ENCODE measurements at regions not wholly inside any gene's neighbourhood (a gene's known extent, or its start where the extent isn't known, plus 50 kb on each side); places are given as distances from the start of the nearest gene placed in this dataset.

DNA sequence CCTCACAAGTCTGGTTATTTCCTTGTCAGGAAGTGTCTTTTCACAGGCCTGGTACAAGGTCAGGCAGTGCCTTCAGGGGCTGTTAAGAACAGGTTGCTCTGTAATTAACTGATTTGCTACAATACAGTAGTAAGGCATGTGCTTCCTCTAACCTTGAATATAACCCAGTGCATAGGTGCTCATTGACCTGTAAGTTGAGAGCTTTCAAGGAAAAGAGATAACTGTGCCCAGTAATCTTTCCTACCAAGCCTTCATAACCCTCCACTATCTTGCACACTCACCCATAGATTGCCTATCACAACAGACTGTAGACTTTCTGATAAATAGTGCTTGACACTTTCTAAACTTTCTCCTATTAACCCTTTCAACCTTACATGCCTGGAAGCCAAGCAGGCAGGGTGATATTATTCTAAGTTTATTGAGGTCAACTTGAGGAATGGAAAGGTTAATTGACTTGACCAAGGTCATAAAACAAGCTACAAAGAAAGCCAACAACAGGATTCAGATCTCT, 148.1 kb downstream of the PPARGC1A start:
- ATAC-seq (no peak), DNase-seq (ENCODE audit: low spot score) (no peak), FAIRE-seq (no peak)
- Histone ChIP-seq H3K4me2 (ENCODE audit: low read depth, low read length) (no peak overlapping the region), H3K27me3 (ENCODE audit: control insufficient read depth in 1 of 2, insufficient read depth in 2 of 2, low read length in 2 of 2) (no peaks in the 10 kb centered on the region), H3K4me1 (ENCODE audit: insufficient read depth, low read length) (no peaks in the 10 kb centered on the region), H3K36me3 (replicated peaks in 1 of 2; ENCODE audit: control insufficient read depth in 1 of 2, insufficient read depth in 2 of 2, low read length in 2 of 2) (no peaks in the 10 kb centered on the region), H3K79me2 (ENCODE audit: insufficient read depth, low read length) (no peaks in the 10 kb centered on the region), H4K20me1 (ENCODE audit: insufficient read depth, low read length) (no peaks in the 10 kb centered on the region), H3K4me3 (replicated peaks in 1 of 3; ENCODE audit: insufficient read depth in 1 of 3, low read depth in 2 of 3, low read length in 3 of 3) (no peak overlapping the region), H3K9ac (ENCODE audit: insufficient read depth, low read depth, low read length) (no peak overlapping the region), H3K9me3 (ENCODE audit: low read length) (no peaks in the 10 kb centered on the region), H3K27ac (ENCODE audit: extremely low read length, insufficient read depth, low read length) (no peak overlapping the region), H2AFZ (ENCODE audit: low read length) (no peak overlapping the region)
- CTCF ChIA-PET (ENCODE audit: low intra/inter-chr PET ratio, low total read pairs) = no interaction called here
- no TSS peak for BruUV-seq (replicated peaks)
- POLR2A ChIA-PET = no interaction called here
- intact Hi-C loops (cut with micrococcal nuclease; ENCODE audit: unreplicated experiment) (no loop called here), in situ Hi-C loops (cut with HindIII; ENCODE audit: extremely low pct_ligation_motif_present, low pct_unique_long_range_greater_than_20kb) (no loop called here)
- TF ChIP-seq ZNF382 (CRISPR knock-in tag; IDR thresholded peaks at IDR 0.05; ENCODE audit: borderline replicate concordance) (no peak), ZFYVE20 (CRISPR knock-in tag; IDR thresholded peaks at IDR 0.05; ENCODE audit: borderline replicate concordance, low read depth) (no peak), ZNF512B (CRISPR knock-in tag; IDR thresholded peaks at IDR 0.05; ENCODE audit: borderline replicate concordance) (no peak), HMG20A (CRISPR knock-in tag; IDR thresholded peaks at IDR 0.05; ENCODE audit: borderline replicate concordance) (no peak), SAFB2 (CRISPR knock-in tag; IDR thresholded peaks at IDR 0.05; ENCODE audit: borderline replicate concordance, low read depth) (no peak), TCF12 (IDR thresholded peaks at IDR 0.05) (no peak), TCF12 (CRISPR knock-in tag; IDR thresholded peaks at IDR 0.05) (no peak), ZNF564 (CRISPR knock-in tag; IDR thresholded peaks at IDR 0.05) (no peak), TGIF2 (CRISPR knock-in tag; IDR thresholded peaks at IDR 0.05) (no peak), THAP11 (CRISPR knock-in tag; IDR thresholded peaks at IDR 0.05) (no peak), CAMTA2 (CRISPR knock-in tag; IDR thresholded peaks at IDR 0.05; ENCODE audit: borderline replicate concordance) (no peak), SMARCE1 (IDR thresholded peaks at IDR 0.05; ENCODE audit: borderline replicate concordance) (no peak)
- TF ChIP-seq, protein P1, sequence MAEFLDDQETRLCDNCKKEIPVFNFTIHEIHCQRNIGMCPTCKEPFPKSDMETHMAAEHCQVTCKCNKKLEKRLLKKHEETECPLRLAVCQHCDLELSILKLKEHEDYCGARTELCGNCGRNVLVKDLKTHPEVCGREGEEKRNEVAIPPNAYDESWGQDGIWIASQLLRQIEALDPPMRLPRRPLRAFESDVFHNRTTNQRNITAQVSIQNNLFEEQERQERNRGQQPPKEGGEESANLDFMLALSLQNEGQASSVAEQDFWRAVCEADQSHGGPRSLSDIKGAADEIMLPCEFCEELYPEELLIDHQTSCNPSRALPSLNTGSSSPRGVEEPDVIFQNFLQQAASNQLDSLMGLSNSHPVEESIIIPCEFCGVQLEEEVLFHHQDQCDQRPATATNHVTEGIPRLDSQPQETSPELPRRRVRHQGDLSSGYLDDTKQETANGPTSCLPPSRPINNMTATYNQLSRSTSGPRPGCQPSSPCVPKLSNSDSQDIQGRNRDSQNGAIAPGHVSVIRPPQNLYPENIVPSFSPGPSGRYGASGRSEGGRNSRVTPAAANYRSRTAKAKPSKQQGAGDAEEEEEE (CRISPR knock-in tag; IDR thresholded peaks at IDR 0.05; ENCODE audit: borderline replicate concordance) = no peak
- TF ChIP-seq, protein P2, sequence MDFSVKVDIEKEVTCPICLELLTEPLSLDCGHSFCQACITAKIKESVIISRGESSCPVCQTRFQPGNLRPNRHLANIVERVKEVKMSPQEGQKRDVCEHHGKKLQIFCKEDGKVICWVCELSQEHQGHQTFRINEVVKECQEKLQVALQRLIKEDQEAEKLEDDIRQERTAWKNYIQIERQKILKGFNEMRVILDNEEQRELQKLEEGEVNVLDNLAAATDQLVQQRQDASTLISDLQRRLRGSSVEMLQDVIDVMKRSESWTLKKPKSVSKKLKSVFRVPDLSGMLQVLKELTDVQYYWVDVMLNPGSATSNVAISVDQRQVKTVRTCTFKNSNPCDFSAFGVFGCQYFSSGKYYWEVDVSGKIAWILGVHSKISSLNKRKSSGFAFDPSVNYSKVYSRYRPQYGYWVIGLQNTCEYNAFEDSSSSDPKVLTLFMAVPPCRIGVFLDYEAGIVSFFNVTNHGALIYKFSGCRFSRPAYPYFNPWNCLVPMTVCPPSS (IDR thresholded peaks at IDR 0.05) = no peak
- TF ChIP-seq, protein P3, sequence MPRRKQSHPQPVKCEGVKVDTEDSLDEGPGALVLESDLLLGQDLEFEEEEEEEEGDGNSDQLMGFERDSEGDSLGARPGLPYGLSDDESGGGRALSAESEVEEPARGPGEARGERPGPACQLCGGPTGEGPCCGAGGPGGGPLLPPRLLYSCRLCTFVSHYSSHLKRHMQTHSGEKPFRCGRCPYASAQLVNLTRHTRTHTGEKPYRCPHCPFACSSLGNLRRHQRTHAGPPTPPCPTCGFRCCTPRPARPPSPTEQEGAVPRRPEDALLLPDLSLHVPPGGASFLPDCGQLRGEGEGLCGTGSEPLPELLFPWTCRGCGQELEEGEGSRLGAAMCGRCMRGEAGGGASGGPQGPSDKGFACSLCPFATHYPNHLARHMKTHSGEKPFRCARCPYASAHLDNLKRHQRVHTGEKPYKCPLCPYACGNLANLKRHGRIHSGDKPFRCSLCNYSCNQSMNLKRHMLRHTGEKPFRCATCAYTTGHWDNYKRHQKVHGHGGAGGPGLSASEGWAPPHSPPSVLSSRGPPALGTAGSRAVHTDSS (CRISPR knock-in tag; conservative IDR thresholded peaks at IDR 0.05) = no peak
- TF ChIP-seq, protein P4, sequence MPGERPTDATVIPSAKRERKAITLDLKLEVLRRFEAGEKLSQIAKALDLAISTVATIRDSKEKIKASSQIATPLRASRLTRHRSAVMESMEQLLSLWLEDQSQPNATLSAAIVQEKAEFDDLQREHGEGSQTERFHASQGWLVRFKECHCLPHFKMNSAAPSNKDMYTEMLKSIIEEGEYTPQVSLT (CRISPR knock-in tag; IDR thresholded peaks at IDR 0.05; ENCODE audit: borderline replicate concordance, low read depth) = no peak

Measured in HepG2 (cell line).